ENCODE measurements at regions not wholly inside any gene's neighbourhood (a gene's known extent, or its start where the extent isn't known, plus 50 kb on each side); places are given as distances from the start of the nearest gene placed in this dataset.

GRCh38 chr5:4100739-4101138 is 505.1 kb downstream of the IRX1 start:
- no peak for DNase-seq (ENCODE audit: low read depth)
- H3K4me3 ChIP-seq (ENCODE audit: low read length): no peak overlapping the region
- no peak for TF ChIP-seq CTCF (conservative IDR thresholded peaks at IDR 0.05; ENCODE audit: low read length)

- DNase-seq (ENCODE audit: low read depth): no peak
- no peak overlapping the region for H3K4me3 ChIP-seq (ENCODE audit: low read length)
- TF ChIP-seq CTCF (conservative IDR thresholded peaks at IDR 0.05; ENCODE audit: low read length): no peak
Observed at GRCh38 chr5:4101189-4101588, 505.6 kb downstream of the IRX1 start.

- DNase-seq (ENCODE audit: low read depth): no peak
- TF ChIP-seq CTCF (conservative IDR thresholded peaks at IDR 0.05; ENCODE audit: low read length): no peak
Observed at GRCh38 chr5:4104831-4105597, 509.4 kb downstream of the IRX1 start.

GRCh38 chr5:4108690-4109089 is 513.1 kb downstream of the IRX1 start:
- H3K4me3 ChIP-seq (ENCODE audit: low read length): no peak overlapping the region
- TF ChIP-seq CTCF (conservative IDR thresholded peaks at IDR 0.05; ENCODE audit: low read length): no peak
- no peak for DNase-seq (ENCODE audit: low read depth)

More at GRCh38 chr5:4104831-4105597, 509.4 kb downstream of the IRX1 start:
- no peak overlapping the region for H3K4me3 ChIP-seq (ENCODE audit: low read length)

- TF ChIP-seq CTCF (conservative IDR thresholded peaks at IDR 0.05; ENCODE audit: low read length): no peak
- H3K4me3 ChIP-seq (ENCODE audit: low read length): no peak overlapping the region
- no peak for DNase-seq (ENCODE audit: low read depth)
Observed at GRCh38 chr5:4113426-4113825, 517.8 kb downstream of the IRX1 start.

- no peak overlapping the region for H3K4me3 ChIP-seq (ENCODE audit: low read length)
- no peak for TF ChIP-seq CTCF (conservative IDR thresholded peaks at IDR 0.05; ENCODE audit: low read length)
- no peak for DNase-seq (ENCODE audit: low read depth)
Observed at GRCh38 chr5:4113905-4114304, 518.3 kb downstream of the IRX1 start.

- H3K4me3 ChIP-seq (ENCODE audit: low read length): no peak overlapping the region
- no peak for DNase-seq (ENCODE audit: low read depth)
- no peak for TF ChIP-seq CTCF (conservative IDR thresholded peaks at IDR 0.05; ENCODE audit: low read length)
Observed at GRCh38 chr5:4114452-4114851, 518.8 kb downstream of the IRX1 start.

Data from AG10803 (cell line).